MCF 10A (cell line): ENCODE measurements at regions not wholly inside any gene's neighbourhood (a gene's known extent, or its start where the extent isn't known, plus 50 kb on each side); places are given as distances from the start of the nearest gene placed in this dataset.
"Not testable (repeated sequence)": the region's sequence is repeated elsewhere in the genome, so short reads cannot be mapped to it uniquely, and the experiment has no call there.

Experiments used
- BruUV-seq: library from RNA; stranded (reverse); fragments of 400-500 nt; replicated peaks from 2 replicates; lab custom pipeline; 2021; lab: Mats Ljungman, UMichigan
- CTCF ChIA-PET: fragments of 300-600 bp; sonication (Branson Sonifier 250); formaldehyde crosslinking; extraction: SDS; loops from one replicate; lab custom pipeline; 2021; ENCODE audit warnings: antibody characterized with exemption, inconsistent platforms; lab: Yijun Ruan, JAX
- POLR2A ChIA-PET: fragments of 300-600, 350-650 bp; sonication (Branson Sonifier 250); formaldehyde crosslinking; extraction: SDS; loops from one replicate; lab custom pipeline; 2020; ENCODE audit warnings: antibody characterized with exemption, inconsistent platforms; lab: Yijun Ruan, JAX
- DNase-seq: peaks from one replicate; pipeline ENCODE4 v3.0.0-alpha.2; 2018; ENCODE audit not compliant: unreplicated experiment
- H3K27ac Mint-ChIP-seq: one replicate; pipeline ENCODE4 v1.8.0; 2022; ENCODE audit warnings: mild to moderate bottlenecking, low read depth, mixed read lengths; ENCODE audit not compliant: unreplicated experiment
- H3K27me3 Mint-ChIP-seq: one replicate; pipeline ENCODE4 v1.8.0; 2022; ENCODE audit warnings: mixed read lengths; ENCODE audit not compliant: insufficient read depth, unreplicated experiment
- H3K36me3 Mint-ChIP-seq: one replicate; pipeline ENCODE4 v1.8.0; 2022; ENCODE audit warnings: mild to moderate bottlenecking, moderate library complexity, mixed read lengths; ENCODE audit not compliant: insufficient read depth, unreplicated experiment
- H3K4me1 Mint-ChIP-seq: one replicate; pipeline ENCODE4 v1.8.0; 2022; ENCODE audit warnings: mixed read lengths; ENCODE audit not compliant: insufficient read depth, unreplicated experiment
- H3K4me3 Mint-ChIP-seq: one replicate; pipeline ENCODE4 v1.8.0; 2022; ENCODE audit warnings: mild to moderate bottlenecking, moderate library complexity, mixed read lengths; ENCODE audit not compliant: unreplicated experiment
- H3K9me3 Mint-ChIP-seq: one replicate; pipeline ENCODE4 v1.8.0; 2022; ENCODE audit warnings: mixed read lengths; ENCODE audit not compliant: unreplicated experiment
- CTCF ChIP-seq: fragments of 200-600 bp; IDR thresholded peaks from one replicate; pipeline ENCODE4 v1.8.0; 2022; ENCODE audit warnings: antibody characterized with exemption, mild to moderate bottlenecking; ENCODE audit not compliant: unreplicated experiment
- intact Hi-C: fragments of 100-400 bp; cut with micrococcal nuclease; formaldehyde crosslinking; loops from 2 replicates; pipeline ENCODE4 v1.14.1; 2022

- Mint-ChIP-seq H3K36me3 (no peaks in the 10 kb centered on the region), H3K4me1 (peaks cover 10% of the 10 kb centered on the region), H3K4me3 (no peak overlapping the region), H3K9me3 (no peaks in the 10 kb centered on the region), H3K27ac (no peak overlapping the region), H3K27me3 (no peaks in the 10 kb centered on the region)
- DNase-seq: no peak
- intact Hi-C loops: no loop called here
- BruUV-seq: no TSS peak
- no peak for TF ChIP-seq CTCF
- CTCF ChIA-PET: no interaction called here
- POLR2A ChIA-PET: no interaction called here
Measured at GRCh38 chr12:24659016-24659415, 289.9 kb downstream of the BCAT1 start.

- DNase-seq, BruUV-seq, H3K27ac Mint-ChIP-seq, H3K4me1 Mint-ChIP-seq, POLR2A ChIA-PET, H3K36me3 Mint-ChIP-seq, intact Hi-C loops, H3K4me3 Mint-ChIP-seq, H3K9me3 Mint-ChIP-seq: not testable (repeated sequence)
- CTCF ChIA-PET: interaction anchor here (0.5 kb wide), 1 partner anchor 402 kb away, joined by 3 read pairs; no protein-coding TSS in a partner anchor
- H3K27me3 Mint-ChIP-seq: peaks cover 12% of the 10 kb centered on the region
Measured at GRCh38 chr12:24654344-24654743, 294.6 kb downstream of the BCAT1 start.

DNA sequence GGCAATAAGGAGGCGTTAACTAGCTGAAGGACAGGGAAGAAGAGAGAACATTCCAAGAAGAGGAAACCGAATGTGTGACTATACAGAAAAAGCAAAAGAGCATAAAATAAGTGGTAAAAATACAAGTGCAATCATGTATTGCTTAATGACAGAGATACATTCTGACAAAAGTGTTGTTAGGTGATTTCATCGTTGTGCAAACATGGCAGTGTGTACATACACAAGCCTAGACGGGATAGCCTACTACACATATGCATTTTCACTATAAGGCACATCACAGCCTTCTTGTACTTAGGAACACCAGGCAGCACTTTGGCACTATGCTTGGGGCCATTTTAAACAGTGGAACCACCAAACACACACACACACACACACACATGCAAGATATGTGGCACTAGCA is 299.3 kb downstream of the BCAT1 start:
- no peaks in the 10 kb centered on the region for H3K9me3 Mint-ChIP-seq
- intact Hi-C loops: no loop called here
- ChIA-PET POLR2A (no interaction called here), CTCF (no interaction called here)
- no peaks in the 10 kb centered on the region for H3K36me3 Mint-ChIP-seq
- no peak overlapping the region for H3K27ac Mint-ChIP-seq
- no peak overlapping the region for H3K4me3 Mint-ChIP-seq
- TF ChIP-seq CTCF: no peak
- H3K27me3 Mint-ChIP-seq: peaks cover 30% of the 10 kb centered on the region
- no peak for DNase-seq
- no TSS peak for BruUV-seq
- H3K4me1 Mint-ChIP-seq: peaks cover 5% of the 10 kb centered on the region

DNA sequence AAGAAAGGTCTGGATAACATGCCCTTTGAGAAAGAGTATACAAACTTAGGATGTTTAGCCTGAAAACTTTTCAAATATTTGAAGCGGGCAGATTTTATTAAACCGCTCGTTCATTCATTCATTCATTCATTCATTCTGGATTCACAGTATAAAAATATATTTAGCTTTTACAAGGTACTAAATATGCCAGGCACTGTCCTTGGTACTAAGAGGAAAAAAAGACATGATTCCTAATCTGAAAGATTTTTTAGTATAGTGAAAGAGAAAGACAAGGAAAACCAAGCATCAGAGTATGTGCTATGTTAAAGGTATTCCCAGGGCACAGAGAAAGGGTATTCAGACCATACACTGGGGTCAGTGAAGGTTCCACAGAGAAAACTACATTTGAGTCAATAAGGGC is 299.7 kb downstream of the BCAT1 start:
- no peaks in the 10 kb centered on the region for H3K9me3 Mint-ChIP-seq
- H3K4me1 Mint-ChIP-seq: peaks cover 5% of the 10 kb centered on the region
- H3K36me3 Mint-ChIP-seq: no peaks in the 10 kb centered on the region
- no peak overlapping the region for H3K4me3 Mint-ChIP-seq
- DNase-seq: no peak
- no TSS peak for BruUV-seq
- ChIA-PET POLR2A (interaction anchor here (0.6 kb wide), 1 partner anchor 1413 kb away, joined by 3 read pairs; no protein-coding TSS in a partner anchor), CTCF (no interaction called here)
- no peak overlapping the region for H3K27ac Mint-ChIP-seq
- intact Hi-C loops: no loop called here
- TF ChIP-seq CTCF: no peak
- H3K27me3 Mint-ChIP-seq: peaks cover 35% of the 10 kb centered on the region

- no peaks in the 10 kb centered on the region for H3K9me3 Mint-ChIP-seq
- intact Hi-C loops: no loop called here
- no peaks in the 10 kb centered on the region for H3K36me3 Mint-ChIP-seq
- peaks cover 25% of the 10 kb centered on the region for H3K27me3 Mint-ChIP-seq
- no TSS peak for BruUV-seq
- no peak overlapping the region for H3K4me3 Mint-ChIP-seq
- TF ChIP-seq CTCF: no peak
- DNase-seq: no peak
- ChIA-PET POLR2A (interaction anchor here (0.6 to 1.3 kb wide), 2 partner anchors 29 to 62 kb away, joined by 3 read pairs; no protein-coding TSS in a partner anchor), CTCF (no interaction called here)
- H3K27ac Mint-ChIP-seq: no peak overlapping the region
- peaks cover 5% of the 10 kb centered on the region for H3K4me1 Mint-ChIP-seq
Measured at GRCh38 chr12:24645254-24645653, 303.6 kb downstream of the BCAT1 start.
